Fibroblast of the conjunctiva (primary cell): ENCODE measurements at regions not wholly inside any gene's neighbourhood (a gene's known extent, or its start where the extent isn't known, plus 50 kb on each side); places are given as distances from the start of the nearest gene placed in this dataset.
"Not testable (repeated sequence)": the region's sequence is repeated elsewhere in the genome, so short reads cannot be mapped to it uniquely, and the experiment has no call there.

Experiments
- DNase-seq: peaks from one replicate; pipeline ENCODE4 v3.0.0-alpha.2; 2010; ENCODE audit warnings: low read depth

- DNase-seq, result no peak
Measured at GRCh38 chr14:26304056-26304455, 293.8 kb downstream of the NOVA1 start.

- DNase-seq, result no peak
Measured at GRCh38 chr14:26293909-26294308, 303.9 kb downstream of the NOVA1 start.

DNA sequence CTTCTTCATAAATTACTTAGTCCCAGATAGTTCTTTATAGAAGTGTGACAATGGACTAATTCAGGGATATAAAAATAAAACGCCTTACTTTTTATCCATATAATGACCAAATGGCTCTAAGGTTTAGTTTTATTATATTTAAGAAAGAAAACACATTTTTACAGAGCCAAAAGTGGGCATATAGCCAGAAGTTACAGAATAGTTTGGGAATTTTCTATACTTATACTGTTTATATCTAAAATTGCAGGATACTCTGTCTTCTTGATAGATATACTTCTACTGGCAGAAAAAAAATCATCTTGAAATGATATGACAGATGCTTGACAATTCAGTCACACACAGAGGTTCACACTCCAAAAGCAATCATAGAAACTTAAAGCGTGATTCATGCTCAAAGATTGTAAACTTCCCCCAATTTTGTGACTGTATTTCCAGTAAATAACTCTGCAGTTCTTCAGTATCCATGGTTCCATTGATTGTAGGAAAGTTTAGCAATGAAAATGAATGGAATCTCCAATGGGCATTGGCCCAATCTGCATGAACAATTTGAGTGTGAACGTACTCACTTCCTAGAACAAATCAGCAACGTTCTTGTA lies 307.8 kb downstream of the NOVA1 start:
- DNase-seq, result peak; percentile 5

DNA sequence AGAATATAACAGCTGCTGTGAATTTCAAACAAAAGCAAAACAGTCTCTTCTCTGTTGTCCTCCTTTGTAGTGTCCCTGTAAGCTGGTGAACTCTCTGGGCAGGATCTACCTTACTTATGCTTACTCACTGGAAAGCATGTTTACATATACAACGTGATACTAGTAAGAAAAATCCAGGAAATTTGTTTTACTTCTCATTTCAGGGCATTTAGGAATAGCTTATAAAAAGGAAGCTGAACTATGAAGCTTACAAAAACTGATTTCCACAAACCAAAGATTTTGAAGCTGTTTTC lies 311.0 kb downstream of the NOVA1 start:
- DNase-seq, result no peak

GRCh38 chr14:26286081-26286912 lies 311.5 kb downstream of the NOVA1 start:
- DNase-seq, result no peak

- no peak for DNase-seq
Measured at GRCh38 chr14:26282578-26282977, 315.3 kb downstream of the NOVA1 start.

DNA sequence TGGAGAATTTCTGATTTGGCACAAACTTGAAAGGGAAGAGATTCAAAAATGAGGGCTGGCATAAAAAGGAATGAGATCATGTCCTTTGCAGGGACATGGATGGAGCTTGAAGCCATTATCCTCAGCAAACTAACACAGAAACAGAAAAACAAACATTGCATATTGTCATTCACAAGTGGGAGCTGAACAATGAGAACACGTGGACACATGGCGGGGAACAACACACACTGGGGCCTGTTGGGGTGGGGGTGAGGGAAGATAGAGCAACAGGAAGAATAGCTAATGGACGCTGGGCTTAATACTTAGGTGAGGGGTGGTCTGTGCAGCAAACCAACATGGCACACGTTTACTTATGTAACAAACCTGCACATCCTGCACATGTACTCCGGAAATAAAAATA lies 315.8 kb downstream of the NOVA1 start:
- DNase-seq, result not testable (repeated sequence)

DNA sequence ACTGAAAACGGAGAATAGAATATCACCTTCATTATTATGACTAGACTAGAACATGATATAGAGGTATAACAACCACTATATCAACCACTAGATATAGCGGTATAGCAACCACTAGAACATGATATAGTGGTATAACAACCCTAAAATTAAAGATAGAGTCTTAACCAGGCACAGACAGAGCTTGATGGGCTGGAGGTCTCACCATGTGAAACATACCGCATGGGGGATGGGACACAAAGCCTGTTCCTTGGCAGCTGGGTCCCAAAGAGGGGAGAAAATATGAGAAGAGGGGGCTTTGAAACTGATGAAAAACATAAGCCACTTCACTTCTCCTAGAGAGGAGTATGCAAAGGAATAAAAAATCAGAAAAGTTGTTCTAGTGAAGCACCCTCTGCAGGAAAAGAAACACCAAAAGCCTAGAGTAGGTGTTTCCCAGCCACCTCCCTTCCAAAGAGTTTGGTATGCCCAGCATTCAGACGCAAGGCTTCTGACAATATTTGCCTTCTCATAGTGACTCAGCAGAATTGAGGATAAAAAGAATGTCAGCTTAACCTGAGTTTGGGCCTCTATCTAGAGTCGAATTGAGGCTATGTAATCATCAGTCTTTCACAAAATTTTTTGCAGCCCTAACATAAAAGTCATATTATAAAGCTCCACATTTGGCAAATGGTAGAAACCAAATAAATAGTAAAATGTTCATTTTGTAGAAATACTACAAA lies 316.4 kb downstream of the NOVA1 start:
- DNase-seq, result peak; percentile 39

GRCh38 chr14:26276757-26277156 lies 321.1 kb downstream of the NOVA1 start:
- no peak for DNase-seq

GRCh38 chr14:26265170-26265685 lies 332.6 kb downstream of the NOVA1 start:
- no peak for DNase-seq

- no peak for DNase-seq
Measured at GRCh38 chr14:26261368-26262122, 336.3 kb downstream of the NOVA1 start.

GRCh38 chr14:26255213-26255612 lies 342.6 kb downstream of the NOVA1 start:
- DNase-seq, result peak; percentile 27

GRCh38 chr14:26252176-26252575 lies 345.7 kb downstream of the NOVA1 start:
- no peak for DNase-seq

GRCh38 chr14:26233118-26233517 lies 364.7 kb downstream of the NOVA1 start:
- DNase-seq, result no peak

DNA sequence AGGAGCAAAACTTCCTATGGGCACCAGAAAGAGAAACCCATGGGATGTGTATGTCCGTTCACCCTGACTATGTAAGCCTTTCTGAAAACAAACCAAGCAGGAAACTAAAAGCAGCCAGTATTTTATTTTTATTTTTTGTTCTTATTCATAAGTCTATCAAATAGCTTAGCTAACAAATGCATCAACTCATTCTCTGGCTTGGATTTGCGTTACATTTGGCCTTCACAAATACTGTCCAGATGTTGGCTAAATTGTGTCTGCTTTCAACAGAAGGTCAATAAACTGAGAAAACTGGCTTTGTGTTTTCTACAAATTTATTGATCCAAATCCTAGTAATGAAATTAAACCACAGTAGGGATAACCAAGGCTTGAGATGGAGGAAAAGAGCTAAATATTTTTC lies 379.0 kb downstream of the NOVA1 start:
- DNase-seq, result no peak

DNA sequence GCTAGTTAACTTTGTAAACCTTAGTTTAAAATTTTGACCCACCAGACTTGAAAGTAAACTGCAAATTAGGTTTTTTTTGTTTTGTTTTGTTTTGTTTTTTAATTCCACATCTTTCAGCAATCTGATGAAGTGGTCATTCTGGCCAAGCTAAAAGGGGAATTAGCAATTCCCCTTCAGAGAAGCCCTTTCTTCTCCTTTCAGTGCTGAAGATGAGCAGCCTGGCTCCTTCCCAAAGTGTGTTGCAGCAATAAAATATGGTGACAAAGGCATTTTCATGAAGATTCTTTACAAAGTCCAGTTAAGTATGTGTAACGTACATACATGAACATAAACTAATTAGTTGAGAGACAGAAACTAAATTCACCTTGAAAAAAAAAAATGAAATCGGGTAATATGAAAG lies 380.1 kb downstream of the NOVA1 start:
- DNase-seq, result no peak

- no peak for DNase-seq
Measured at GRCh38 chr14:26216786-26217185, 381.0 kb downstream of the NOVA1 start.

- DNase-seq, result no peak
Measured at GRCh38 chr14:26213846-26214575, 383.8 kb downstream of the NOVA1 start.

- no peak for DNase-seq
Measured at GRCh38 chr14:26209699-26210098, 388.1 kb downstream of the NOVA1 start.

- no peak for DNase-seq
Measured at GRCh38 chr14:26206640-26207039, 391.2 kb downstream of the NOVA1 start.

DNA sequence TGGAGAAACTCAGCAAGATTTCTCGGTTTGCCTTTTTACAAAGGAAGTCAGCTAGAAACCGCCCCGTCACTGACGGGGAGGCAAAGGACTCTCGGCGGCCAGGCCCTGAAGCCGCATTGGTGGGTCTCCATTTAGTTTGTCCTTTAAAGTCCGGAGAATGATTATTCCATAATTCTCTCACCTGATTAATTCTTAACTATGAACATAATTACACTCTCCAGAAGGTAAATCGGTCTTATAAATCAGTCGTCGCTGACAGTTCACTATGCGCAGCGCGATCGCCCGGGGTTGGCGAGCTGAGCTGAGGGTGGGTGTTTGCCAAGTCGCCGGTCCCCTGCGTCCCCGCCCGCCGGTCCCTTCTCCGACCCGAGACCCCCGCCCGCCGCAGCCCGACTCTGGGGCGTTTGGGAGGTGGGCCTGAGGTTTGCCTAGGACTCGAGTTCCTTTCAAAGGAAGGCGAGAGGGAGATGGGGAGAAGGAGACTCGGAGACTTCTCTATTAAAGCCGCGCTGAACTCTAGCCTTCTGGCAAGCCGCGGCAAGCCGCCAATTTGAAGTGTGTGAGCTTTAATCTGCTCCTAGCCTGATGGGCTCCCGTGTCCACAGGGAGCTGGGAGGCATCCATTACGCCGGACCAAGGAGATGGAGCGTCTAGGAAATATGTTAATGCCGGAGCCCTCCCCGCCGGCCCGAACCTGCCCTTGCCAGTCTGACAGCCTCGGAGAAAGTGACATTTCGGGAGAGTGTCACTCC lies 392.9 kb downstream of the NOVA1 start:
- no peak for DNase-seq
